ENCODE measurements at regions not wholly inside any gene's neighbourhood (a gene's known extent, or its start where the extent isn't known, plus 50 kb on each side); places are given as distances from the start of the nearest gene placed in this dataset.

GRCh38 chr4:112855058-112855457 is 194.4 kb upstream of the ANK2 start:
- TF ChIP-seq CTCF (IDR thresholded peaks at IDR 0.05) (no peak), POLR2A (IDR thresholded peaks at IDR 0.05) (no peak)
